Suprapubic skin (tissue), 4 donors: ENCODE measurements at regions not wholly inside any gene's neighbourhood (a gene's known extent, or its start where the extent isn't known, plus 50 kb on each side); places are given as distances from the start of the nearest gene placed in this dataset.

Experiments used
- EP300 ChIP-seq: sonication (generic); formaldehyde crosslinking; IDR thresholded peaks from one replicate; pipeline ENCODE4 v1.6.1; 2017; ENCODE audit warnings: antibody characterized with exemption
- POLR2A ChIP-seq, 2 donors: fragments of 450-650 bp; IDR thresholded peaks; one replicate each; pipeline ENCODE4 v1.6.1; 2017; ENCODE audit warnings: antibody characterized with exemption in 2 of 2, mild to moderate bottlenecking in 2 of 2, moderate library complexity in 2 of 2
- POLR2AphosphoS5 ChIP-seq, 3 donors: sonication (generic); formaldehyde crosslinking; IDR thresholded peaks; one replicate each; pipeline ENCODE4 v1.6.1; 2017; ENCODE audit warnings: antibody characterized with exemption in 3 of 3
- TF ChIP-seq, protein P1 (sequence below), 2 donors: fragments of 200-600 bp in 1 of 2; fragments of 450-650 bp in 1 of 2; sonication (generic) in 1 of 2; IDR thresholded peaks; one replicate each; pipeline ENCODE4 v1.5.1; 2016 to 2019; ENCODE audit warnings: antibody characterized with exemption in 2 of 2, mild to moderate bottlenecking in 1 of 2, moderate library complexity in 1 of 2

DNA sequence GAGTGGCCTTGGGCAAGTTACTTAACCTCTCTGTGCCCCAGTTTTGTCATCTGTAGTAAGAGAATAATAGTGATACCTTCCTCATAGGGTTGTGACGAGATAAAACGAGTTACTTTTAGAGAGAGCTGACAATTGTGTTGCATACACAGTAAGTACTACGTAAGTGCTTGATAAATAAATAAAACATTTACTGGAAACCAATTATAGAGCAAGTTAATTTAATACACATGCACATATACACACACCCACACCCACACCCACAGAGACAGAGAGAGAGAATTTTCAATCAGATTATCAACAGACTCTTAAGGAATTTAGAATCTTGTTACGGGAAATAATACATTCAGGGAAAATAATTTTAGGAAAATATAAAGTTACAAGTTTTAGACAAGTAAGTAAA lies 1045.8 kb upstream of the TENM4 start:
- TF ChIP-seq, protein P1, sequence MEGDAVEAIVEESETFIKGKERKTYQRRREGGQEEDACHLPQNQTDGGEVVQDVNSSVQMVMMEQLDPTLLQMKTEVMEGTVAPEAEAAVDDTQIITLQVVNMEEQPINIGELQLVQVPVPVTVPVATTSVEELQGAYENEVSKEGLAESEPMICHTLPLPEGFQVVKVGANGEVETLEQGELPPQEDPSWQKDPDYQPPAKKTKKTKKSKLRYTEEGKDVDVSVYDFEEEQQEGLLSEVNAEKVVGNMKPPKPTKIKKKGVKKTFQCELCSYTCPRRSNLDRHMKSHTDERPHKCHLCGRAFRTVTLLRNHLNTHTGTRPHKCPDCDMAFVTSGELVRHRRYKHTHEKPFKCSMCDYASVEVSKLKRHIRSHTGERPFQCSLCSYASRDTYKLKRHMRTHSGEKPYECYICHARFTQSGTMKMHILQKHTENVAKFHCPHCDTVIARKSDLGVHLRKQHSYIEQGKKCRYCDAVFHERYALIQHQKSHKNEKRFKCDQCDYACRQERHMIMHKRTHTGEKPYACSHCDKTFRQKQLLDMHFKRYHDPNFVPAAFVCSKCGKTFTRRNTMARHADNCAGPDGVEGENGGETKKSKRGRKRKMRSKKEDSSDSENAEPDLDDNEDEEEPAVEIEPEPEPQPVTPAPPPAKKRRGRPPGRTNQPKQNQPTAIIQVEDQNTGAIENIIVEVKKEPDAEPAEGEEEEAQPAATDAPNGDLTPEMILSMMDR (IDR thresholded peaks at IDR 0.05) = no peak
- no peak for TF ChIP-seq EP300
- TF ChIP-seq POLR2A (IDR thresholded peaks at IDR 0.05) = no peak
- TF ChIP-seq POLR2AphosphoS5 (IDR thresholded peaks at IDR 0.05) = no peak
